ENCODE measurements at regions not wholly inside any gene's neighbourhood (a gene's known extent, or its start where the extent isn't known, plus 50 kb on each side); places are given as distances from the start of the nearest gene placed in this dataset.

GRCh38 chr7:155138204-155138603 is 68.1 kb downstream of the HTR5A start:
- Histone ChIP-seq H3K27me3 (replicated peaks; ENCODE audit: control insufficient read depth, insufficient read depth, low read length) (no peaks in the 10 kb centered on the region), H3K36me3 (ENCODE audit: control insufficient read depth, insufficient read depth, low read length) (no peaks in the 10 kb centered on the region), H3K4me3 (replicated peaks; ENCODE audit: low read depth, low read length) (no peak overlapping the region)
- DNase-seq (ENCODE audit: extremely low read depth, insufficient read length) = no peak
- TF ChIP-seq, protein P1, sequence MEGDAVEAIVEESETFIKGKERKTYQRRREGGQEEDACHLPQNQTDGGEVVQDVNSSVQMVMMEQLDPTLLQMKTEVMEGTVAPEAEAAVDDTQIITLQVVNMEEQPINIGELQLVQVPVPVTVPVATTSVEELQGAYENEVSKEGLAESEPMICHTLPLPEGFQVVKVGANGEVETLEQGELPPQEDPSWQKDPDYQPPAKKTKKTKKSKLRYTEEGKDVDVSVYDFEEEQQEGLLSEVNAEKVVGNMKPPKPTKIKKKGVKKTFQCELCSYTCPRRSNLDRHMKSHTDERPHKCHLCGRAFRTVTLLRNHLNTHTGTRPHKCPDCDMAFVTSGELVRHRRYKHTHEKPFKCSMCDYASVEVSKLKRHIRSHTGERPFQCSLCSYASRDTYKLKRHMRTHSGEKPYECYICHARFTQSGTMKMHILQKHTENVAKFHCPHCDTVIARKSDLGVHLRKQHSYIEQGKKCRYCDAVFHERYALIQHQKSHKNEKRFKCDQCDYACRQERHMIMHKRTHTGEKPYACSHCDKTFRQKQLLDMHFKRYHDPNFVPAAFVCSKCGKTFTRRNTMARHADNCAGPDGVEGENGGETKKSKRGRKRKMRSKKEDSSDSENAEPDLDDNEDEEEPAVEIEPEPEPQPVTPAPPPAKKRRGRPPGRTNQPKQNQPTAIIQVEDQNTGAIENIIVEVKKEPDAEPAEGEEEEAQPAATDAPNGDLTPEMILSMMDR (IDR thresholded peaks at IDR 0.05; ENCODE audit: insufficient read depth, low read length, poor library complexity, severe bottlenecking) = no peak

DNA sequence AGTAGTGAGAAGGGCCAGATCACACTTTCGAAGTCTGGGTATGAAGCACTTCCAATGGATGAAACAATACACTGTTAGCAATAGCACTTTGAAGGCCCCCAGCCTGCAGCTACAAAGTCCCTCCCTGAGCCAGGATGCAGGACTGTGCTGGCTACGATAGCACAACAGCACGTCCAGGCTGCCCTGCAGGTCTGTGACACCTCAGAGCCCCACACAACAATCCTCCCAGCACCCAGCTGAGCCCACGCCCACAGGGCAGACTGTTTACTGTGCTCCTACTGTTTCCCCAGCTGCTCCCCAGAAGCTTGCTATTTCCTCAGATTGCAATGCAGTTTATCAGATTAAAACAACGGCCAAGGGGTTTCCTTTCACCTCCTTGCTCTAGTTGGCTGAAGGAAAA is 71.4 kb downstream of the HTR5A start:
- H3K4me3 ChIP-seq (replicated peaks; ENCODE audit: low read depth, low read length) = no peak overlapping the region
- TF ChIP-seq, protein P1 (IDR thresholded peaks at IDR 0.05; ENCODE audit: insufficient read depth, low read length, poor library complexity, severe bottlenecking) = no peak
- DNase-seq (ENCODE audit: extremely low read depth, insufficient read length) = no peak
- no peaks in the 10 kb centered on the region; the same call in 1 of the 2 replicates for H3K27me3 ChIP-seq (replicated peaks; ENCODE audit: control insufficient read depth, insufficient read depth, low read length)
- H3K36me3 ChIP-seq (ENCODE audit: control insufficient read depth, insufficient read depth, low read length) = no peaks in the 10 kb centered on the region

DNA sequence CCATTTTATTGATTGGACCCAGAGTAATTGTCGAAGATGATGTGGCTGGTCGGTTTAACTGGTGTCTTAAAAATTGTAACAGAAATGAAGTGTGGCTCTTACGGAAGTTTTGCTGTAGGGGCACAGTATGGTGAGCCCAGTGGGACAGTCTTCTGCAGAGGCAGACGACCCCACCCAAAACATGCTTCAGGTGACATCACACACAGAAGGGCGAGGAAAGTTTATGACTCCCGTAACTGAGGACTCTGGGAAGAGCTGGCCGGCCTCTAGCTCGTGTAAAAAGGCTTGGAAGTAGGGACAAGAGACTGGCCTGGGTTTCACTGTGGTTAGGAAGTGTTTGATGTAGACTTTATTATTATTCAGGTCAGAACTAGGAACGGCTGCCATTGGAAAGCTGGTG is 73.3 kb downstream of the HTR5A start:
- TF ChIP-seq, protein P1 (IDR thresholded peaks at IDR 0.05; ENCODE audit: insufficient read depth, low read length, poor library complexity, severe bottlenecking) = no peak
- Histone ChIP-seq H3K4me3 (replicated peaks; ENCODE audit: low read depth, low read length) (no peak overlapping the region), H3K27me3 (replicated peaks; ENCODE audit: control insufficient read depth, insufficient read depth, low read length) (no peaks in the 10 kb centered on the region; the same call in 1 of the 2 replicates), H3K36me3 (ENCODE audit: control insufficient read depth, insufficient read depth, low read length) (no peaks in the 10 kb centered on the region)
- DNase-seq (ENCODE audit: extremely low read depth, insufficient read length) = no peak

DNA sequence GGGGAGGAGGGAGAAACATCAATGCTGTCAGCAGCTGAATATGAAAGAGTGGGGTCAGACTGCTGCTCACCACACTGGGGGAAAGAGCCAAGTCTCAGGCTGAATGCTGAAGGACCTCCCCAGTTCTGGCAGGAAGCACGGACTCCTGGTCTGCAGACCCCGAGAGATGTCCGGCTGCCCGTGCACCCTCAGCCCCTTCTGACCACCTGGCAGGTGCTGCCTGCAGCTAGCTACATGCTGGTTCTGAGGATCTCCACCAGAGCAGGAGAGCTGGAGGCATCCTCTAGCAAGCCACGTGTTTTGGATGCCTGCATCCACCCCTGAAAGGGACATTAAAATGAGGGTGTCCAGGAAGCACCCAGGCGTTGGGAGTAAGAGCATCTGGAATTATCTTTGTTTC is 74.2 kb downstream of the HTR5A start:
- no peak overlapping the region for H3K4me3 ChIP-seq (replicated peaks; ENCODE audit: low read depth, low read length)
- DNase-seq (ENCODE audit: extremely low read depth, insufficient read length) = no peak
- TF ChIP-seq, protein P1 (IDR thresholded peaks at IDR 0.05; ENCODE audit: insufficient read depth, low read length, poor library complexity, severe bottlenecking) = no peak
- H3K27me3 ChIP-seq (replicated peaks; ENCODE audit: control insufficient read depth, insufficient read depth, low read length) = no peaks in the 10 kb centered on the region; the same call in 1 of the 2 replicates
- no peaks in the 10 kb centered on the region for H3K36me3 ChIP-seq (ENCODE audit: control insufficient read depth, insufficient read depth, low read length)

- H3K4me3 ChIP-seq (replicated peaks; ENCODE audit: low read depth, low read length) = no peak overlapping the region
- TF ChIP-seq, protein P1 (IDR thresholded peaks at IDR 0.05; ENCODE audit: insufficient read depth, low read length, poor library complexity, severe bottlenecking) = no peak
- DNase-seq (ENCODE audit: extremely low read depth, insufficient read length) = no peak
- H3K27me3 ChIP-seq (replicated peaks; ENCODE audit: control insufficient read depth, insufficient read depth, low read length) = no peaks in the 10 kb centered on the region; the same call in 1 of the 2 replicates
- H3K36me3 ChIP-seq (ENCODE audit: control insufficient read depth, insufficient read depth, low read length) = no peaks in the 10 kb centered on the region
Measured at GRCh38 chr7:155145477-155146255, 75.5 kb downstream of the HTR5A start.

Data from GM06990 (cell line).